SK-N-SH (cell line): ENCODE measurements at regions not wholly inside any gene's neighbourhood (a gene's known extent, or its start where the extent isn't known, plus 50 kb on each side); places are given as distances from the start of the nearest gene placed in this dataset.

Source experiments
- CTCF ChIA-PET: fragments of 300-600, 350-600 bp; formaldehyde crosslinking; extraction: SDS; loops from one replicate; lab custom pipeline; 2021; lab: Yijun Ruan, JAX
- POLR2A ChIA-PET: fragments of 350-600 bp; sonication (Branson Sonifier 250); formaldehyde crosslinking; extraction: SDS; loops from one replicate; lab custom pipeline; 2020; ENCODE audit warnings: antibody characterized with exemption, inconsistent platforms; lab: Yijun Ruan, JAX
- DNase-seq: peaks from one replicate; pipeline ENCODE4 v3.0.0; 2012
- H2AFZ ChIP-seq: fragments of 200-600 bp; sonication (generic); 2 replicates; pipeline ENCODE4 v1.8.1; 2016; ENCODE audit warnings: antibody characterized with exemption, mild to moderate bottlenecking, low read depth
- H3F3A ChIP-seq: fragments of 200-600 bp; sonication (generic); replicated peaks from 2 replicates; pipeline ENCODE3; 2016; ENCODE audit warnings: antibody characterized with exemption, mild to moderate bottlenecking; ENCODE audit not compliant: insufficient read depth
- H3K27ac ChIP-seq, 2 experiments: fragments of 200-500 bp in 1 of 2; fragments of 200-600 bp in 1 of 2; sonication (Bioruptor generic) in 1 of 2; sonication (generic), shearing (Covaris generic) in 1 of 2; 2 replicates each; pipeline versions ENCODE4 v1.5.1 to v1.6.1; 2014 to 2016; ENCODE audit warnings: low read depth in 2 of 2, inconsistent platforms in 1 of 2, low read length in 1 of 2, mild to moderate bottlenecking in 1 of 2, mixed read lengths in 1 of 2
- H3K27me3 ChIP-seq: fragments of 200-600 bp; sonication (generic), shearing (Covaris generic); 2 replicates; pipeline ENCODE4 v1.6.1; 2016; ENCODE audit warnings: mixed run types; ENCODE audit not compliant: insufficient read depth
- H3K36me3 ChIP-seq, 2 experiments: fragments of 200-500 bp in 1 of 2; fragments of 200-600 bp in 1 of 2; sonication (Bioruptor generic) in 1 of 2; sonication (generic) in 1 of 2; replicated peaks in 1 of 2; 2 replicates each; pipeline versions ENCODE3 to v1.5.1; 2014 to 2016; ENCODE audit warnings: low read length in 1 of 2, mild to moderate bottlenecking in 1 of 2; ENCODE audit not compliant: insufficient read depth in 2 of 2, control insufficient read depth in 1 of 2
- H3K4me1 ChIP-seq, 2 experiments: fragments of 200-500 bp in 1 of 2; fragments of 200-600 bp in 1 of 2; sonication (Bioruptor generic) in 1 of 2; sonication (generic), shearing (Covaris generic) in 1 of 2; 2 replicates each; pipeline versions ENCODE4 v1.5.1 to v1.6.1; 2014 to 2016; ENCODE audit warnings: low read depth in 1 of 2, low read length in 1 of 2, mixed run types in 1 of 2; ENCODE audit not compliant: insufficient read depth in 2 of 2, control insufficient read depth in 1 of 2
- H3K4me2 ChIP-seq: fragments of 200-600 bp; sonication (generic), shearing (Covaris generic); 2 replicates; pipeline ENCODE4 v1.6.1; 2017; ENCODE audit warnings: mixed run types
- H3K4me3 ChIP-seq, 2 experiments: fragments of 200-500 bp in 1 of 2; fragments of 200-600 bp in 1 of 2; sonication (Bioruptor generic) in 1 of 2; sonication (generic), shearing (Covaris generic) in 1 of 2; 2 replicates each; pipeline versions ENCODE4 v1.5.1 to v1.8.1; 2014 to 2016; ENCODE audit warnings: low read depth in 2 of 2, inconsistent platforms in 1 of 2, low read length in 1 of 2, mild to moderate bottlenecking in 1 of 2, mixed read lengths in 1 of 2, moderate library complexity in 1 of 2
- H3K79me2 ChIP-seq: fragments of 200-600 bp; sonication (generic); 2 replicates; pipeline ENCODE4 v1.8.1; 2017; ENCODE audit warnings: mild to moderate bottlenecking; ENCODE audit not compliant: insufficient read depth
- H3K9ac ChIP-seq: fragments of 200-600 bp; sonication (generic); 2 replicates; pipeline ENCODE4 v1.6.1; 2017; ENCODE audit warnings: mixed run types
- H3K9me2 ChIP-seq: fragments of 200-600 bp; sonication (generic); 2 replicates; pipeline ENCODE4 v1.6.1; 2017; ENCODE audit warnings: mixed run types
- H3K9me3 ChIP-seq: fragments of 200-600 bp; sonication (generic); 2 replicates; pipeline ENCODE4 v1.6.1; 2017; ENCODE audit warnings: mixed run types, mild to moderate bottlenecking, moderate library complexity
- H4K20me1 ChIP-seq: fragments of 200-600 bp; sonication (generic); 2 replicates; pipeline ENCODE4 v1.6.1; 2017; ENCODE audit warnings: mild to moderate bottlenecking, mixed run types; ENCODE audit not compliant: insufficient read depth
- CHD2 ChIP-seq: fragments of 150-350 bp; IDR thresholded peaks from 2 replicates; pipeline ENCODE4 v1.6.1; 2018; ENCODE audit warnings: low read length; ENCODE audit not compliant: partially characterized antibody
- EP300 ChIP-seq, 2 experiments: IDR thresholded peaks; 2 replicates each; pipeline versions ENCODE4 v1.4.0 to v1.6.1; 2012; ENCODE audit warnings: borderline replicate concordance in 1 of 2, low read depth in 1 of 2, low read length in 1 of 2
- EZH2phosphoT487 ChIP-seq: fragments of 200-600 bp; sonication (generic); IDR thresholded peaks from 2 replicates; pipeline ENCODE4 v1.6.1; 2017; ENCODE audit warnings: low read depth, mixed run types, mild to moderate bottlenecking, antibody characterized with exemption, moderate library complexity, borderline replicate concordance
- FOSL2 ChIP-seq: IDR thresholded peaks from 2 replicates; pipeline ENCODE4 v1.4.0; 2012; ENCODE audit warnings: low read depth, mild to moderate bottlenecking, moderate library complexity, borderline replicate concordance
- FOXM1 ChIP-seq: IDR thresholded peaks from 2 replicates; pipeline ENCODE4 v1.4.0; 2012; ENCODE audit warnings: low read depth, mild to moderate bottlenecking
- GATA2 ChIP-seq: sonication (generic); formaldehyde crosslinking; IDR thresholded peaks from 2 replicates; pipeline ENCODE4 v1.5.0; 2020; ENCODE audit warnings: mild to moderate bottlenecking, missing genetic modification reagents
- MEF2A ChIP-seq: IDR thresholded peaks from 2 replicates; pipeline ENCODE4 v1.4.0; 2012; ENCODE audit warnings: low read depth, borderline replicate concordance
- MXI1 ChIP-seq: IDR thresholded peaks from 2 replicates; pipeline ENCODE4 v1.6.1; 2012; ENCODE audit warnings: mild to moderate bottlenecking, low read depth, low read length, improper control_type of control experiment
- NRF1 ChIP-seq: IDR thresholded peaks from 2 replicates; pipeline ENCODE4 v1.6.1; 2012; ENCODE audit warnings: low read depth, mild to moderate bottlenecking, low read length
- POLR2AphosphoS5 ChIP-seq: IDR thresholded peaks from 2 replicates; pipeline ENCODE4 v1.6.1; 2012; ENCODE audit warnings: low read depth, low read length
- RCOR1 ChIP-seq: fragments of 150-350 bp; IDR thresholded peaks from 2 replicates; pipeline ENCODE4 v1.6.1; 2017; ENCODE audit warnings: antibody characterized with exemption, low read length
- RFX5 ChIP-seq: IDR thresholded peaks from 2 replicates; pipeline ENCODE4 v1.6.1; 2012; ENCODE audit warnings: mild to moderate bottlenecking, improper control_type of control experiment, low read length
- SIN3A ChIP-seq: IDR thresholded peaks from 2 replicates; pipeline ENCODE4 v1.6.1; 2012; ENCODE audit warnings: low read depth, mild to moderate bottlenecking, low read length, moderate library complexity, borderline replicate concordance
- TCF12 ChIP-seq: IDR thresholded peaks from 2 replicates; pipeline ENCODE4 v1.4.0; 2012
- TEAD4 ChIP-seq: IDR thresholded peaks from 2 replicates; pipeline ENCODE4 v1.4.0; 2012; ENCODE audit warnings: mild to moderate bottlenecking, borderline replicate concordance; ENCODE audit not compliant: insufficient read depth
- YY1 ChIP-seq: IDR thresholded peaks from 2 replicates; pipeline ENCODE4 v1.4.0; 2012; ENCODE audit warnings: low read depth, mild to moderate bottlenecking
- whole genome bisulfite sequencing: methylation state at CpG from one replicate; pipeline ENCODE4 v1.1.6; 2017; ENCODE audit warnings: low lambda C conversion rate; 5-methylcytosine and 5-hydroxymethylcytosine counted together
- TF ChIP-seq, protein P1 (sequence below): IDR thresholded peaks from 2 replicates; pipeline ENCODE4 v1.4.0; 2012; ENCODE audit warnings: low read depth, borderline replicate concordance
- TF ChIP-seq, protein P2 (sequence below): IDR thresholded peaks from 2 replicates; pipeline ENCODE4 v1.4.0; 2012; ENCODE audit warnings: low read depth

DNA sequence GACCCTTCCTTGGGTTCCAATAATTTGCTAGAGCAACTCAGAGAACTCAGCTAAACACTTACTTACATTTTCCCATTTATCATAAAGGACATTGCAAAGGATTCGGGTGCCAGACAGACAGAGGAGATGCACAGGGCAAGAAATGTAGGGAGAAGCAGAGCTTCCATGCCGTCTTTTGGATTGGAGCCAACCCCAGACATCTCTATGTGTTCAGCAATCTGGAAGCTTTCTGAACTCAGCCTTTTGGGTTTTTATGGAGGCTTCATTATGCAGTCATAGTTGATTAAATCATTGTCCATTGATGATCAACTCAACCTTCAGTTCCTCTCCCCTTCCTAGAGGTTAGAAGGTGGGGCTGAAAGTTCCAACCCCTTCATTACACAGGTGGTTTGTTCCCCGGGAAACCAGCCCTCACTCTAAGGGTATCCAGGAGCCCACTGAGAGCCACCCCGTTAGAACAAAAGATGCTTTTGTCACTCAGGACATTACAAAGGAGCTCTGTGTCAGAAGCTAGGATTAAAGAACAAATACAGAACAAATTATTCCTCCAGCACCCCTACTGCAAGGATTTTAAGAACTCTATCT, 211.9 kb upstream of the VSTM2A start:
- ChIA-PET POLR2A (no interaction called here), CTCF (interaction anchor here (0.5 kb wide), 1 partner anchor 213 kb away, joined by 3 read pairs; no protein-coding TSS in a partner anchor)
- 28% methylated on average over 4 of the region's 4 CpGs for WGBS

DNA sequence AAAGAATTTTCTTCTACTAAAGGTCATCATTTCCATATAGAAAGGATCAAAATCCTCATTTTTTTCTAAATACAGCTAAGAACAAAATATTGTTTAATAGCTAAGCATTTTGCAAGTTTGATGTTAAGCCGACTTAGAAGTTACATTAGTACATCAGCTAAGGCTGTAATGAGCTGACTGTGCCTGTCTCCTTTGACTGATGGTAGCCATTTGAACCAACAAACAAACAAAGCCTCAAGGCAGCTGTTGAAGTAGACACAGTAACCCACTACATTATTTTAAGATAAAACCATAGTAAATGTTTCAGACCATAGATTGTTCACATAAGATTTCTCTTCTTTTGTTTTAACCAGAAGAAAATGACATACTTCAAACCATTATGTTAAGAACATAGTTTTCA, 210.9 kb upstream of the VSTM2A start:
- Histone ChIP-seq H3K9ac (no peak overlapping the region), H3K27ac (no peak overlapping the region), H2AFZ (no peak overlapping the region), H3K9me2 (no peaks in the 10 kb centered on the region), H3K4me2 (no peak overlapping the region), H3K36me3 (no peaks in the 10 kb centered on the region), H4K20me1 (no peaks in the 10 kb centered on the region), H3F3A (no peaks in the 10 kb centered on the region), H3K9me3 (no peaks in the 10 kb centered on the region), H3K4me1 (no peaks in the 10 kb centered on the region), H3K4me3 (no peak overlapping the region), H3K27me3 (no peaks in the 10 kb centered on the region), H3K79me2 (no peaks in the 10 kb centered on the region)
- TF ChIP-seq TCF12 (no peak), SIN3A (no peak)
- WGBS = 13% methylated on average over 1 of the region's 1 CpG
- no peak for DNase-seq
- ChIA-PET CTCF (interaction anchor here (0.6 kb wide), 1 partner anchor 810 kb away, joined by 3 read pairs; no protein-coding TSS in a partner anchor), POLR2A (no interaction called here)

More for the DNA sequence above, 211.9 kb upstream of the VSTM2A start:
- H3K4me2 ChIP-seq = no peak overlapping the region
- H3K4me1 ChIP-seq = no peaks in the 10 kb centered on the region
- no peaks in the 10 kb centered on the region for H3K36me3 ChIP-seq
- no peaks in the 10 kb centered on the region; the same call in 1 of the 2 replicates for H3K9me2 ChIP-seq
- no peak overlapping the region for H3K9ac ChIP-seq
- H3K27ac ChIP-seq = no peak overlapping the region
- no peak overlapping the region for H3K4me3 ChIP-seq
- no peaks in the 10 kb centered on the region for H3K27me3 ChIP-seq
- H2AFZ ChIP-seq = no peak overlapping the region
- no peaks in the 10 kb centered on the region for H3F3A ChIP-seq
- H3K79me2 ChIP-seq = no peaks in the 10 kb centered on the region
- DNase-seq = no peak
- TF ChIP-seq EP300 (IDR thresholded peaks at IDR 0.05; ENCODE audit: borderline replicate concordance in 1 of 2, low read depth in 1 of 2, low read length in 1 of 2) (no peak), RFX5 (no peak), NRF1 (no peak), FOXM1 (no peak), YY1 (no peak), RCOR1 (no peak), MXI1 (no peak), MEF2A (no peak), TCF12 (no peak), POLR2AphosphoS5 (no peak), GATA2 (no peak), SIN3A (no peak), TEAD4 (no peak), EZH2phosphoT487 (no peak), CHD2 (no peak), FOSL2 (no peak)
- TF ChIP-seq, protein P1, sequence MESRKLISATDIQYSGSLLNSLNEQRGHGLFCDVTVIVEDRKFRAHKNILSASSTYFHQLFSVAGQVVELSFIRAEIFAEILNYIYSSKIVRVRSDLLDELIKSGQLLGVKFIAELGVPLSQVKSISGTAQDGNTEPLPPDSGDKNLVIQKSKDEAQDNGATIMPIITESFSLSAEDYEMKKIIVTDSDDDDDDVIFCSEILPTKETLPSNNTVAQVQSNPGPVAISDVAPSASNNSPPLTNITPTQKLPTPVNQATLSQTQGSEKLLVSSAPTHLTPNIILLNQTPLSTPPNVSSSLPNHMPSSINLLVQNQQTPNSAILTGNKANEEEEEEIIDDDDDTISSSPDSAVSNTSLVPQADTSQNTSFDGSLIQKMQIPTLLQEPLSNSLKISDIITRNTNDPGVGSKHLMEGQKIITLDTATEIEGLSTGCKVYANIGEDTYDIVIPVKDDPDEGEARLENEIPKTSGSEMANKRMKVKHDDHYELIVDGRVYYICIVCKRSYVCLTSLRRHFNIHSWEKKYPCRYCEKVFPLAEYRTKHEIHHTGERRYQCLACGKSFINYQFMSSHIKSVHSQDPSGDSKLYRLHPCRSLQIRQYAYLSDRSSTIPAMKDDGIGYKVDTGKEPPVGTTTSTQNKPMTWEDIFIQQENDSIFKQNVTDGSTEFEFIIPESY = no peak
- TF ChIP-seq, protein P2, sequence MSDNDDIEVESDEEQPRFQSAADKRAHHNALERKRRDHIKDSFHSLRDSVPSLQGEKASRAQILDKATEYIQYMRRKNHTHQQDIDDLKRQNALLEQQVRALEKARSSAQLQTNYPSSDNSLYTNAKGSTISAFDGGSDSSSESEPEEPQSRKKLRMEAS = no peak
- no peaks in the 10 kb centered on the region for H3K9me3 ChIP-seq
- H4K20me1 ChIP-seq = no peaks in the 10 kb centered on the region
